Immature natural killer cell (primary cell): ENCODE measurements at regions not wholly inside any gene's neighbourhood (a gene's known extent, or its start where the extent isn't known, plus 50 kb on each side); places are given as distances from the start of the nearest gene placed in this dataset.
"Not testable (repeated sequence)": the region's sequence is repeated elsewhere in the genome, so short reads cannot be mapped to it uniquely, and the experiment has no call there.

Experiments
- DNase-seq, 3 donors: peaks; one replicate each; pipeline ENCODE4 v3.0.0; 2022; ENCODE audit warnings: mixed read lengths in 1 of 3
- H3K27ac Mint-ChIP-seq, 6 donors: one replicate each; pipeline ENCODE4 v1.8.0; 2020; ENCODE audit warnings: mixed read lengths in 6 of 6, mild to moderate bottlenecking in 5 of 6, inconsistent platforms in 4 of 6, moderate library complexity in 3 of 6
- H3K27me3 Mint-ChIP-seq, 3 donors: one replicate each; pipeline ENCODE4 v1.8.0; 2020 to 2021; ENCODE audit warnings: low read depth in 3 of 3, mild to moderate bottlenecking in 3 of 3, mixed read lengths in 3 of 3, moderate library complexity in 3 of 3, inconsistent platforms in 1 of 3
- H3K36me3 Mint-ChIP-seq, 3 donors: one replicate each; pipeline ENCODE4 v1.8.0; 2020; ENCODE audit warnings: mixed read lengths in 3 of 3, inconsistent platforms in 2 of 3, mild to moderate bottlenecking in 2 of 3
- H3K4me1 Mint-ChIP-seq, 2 donors: one replicate each; pipeline ENCODE4 v1.8.0; 2020; ENCODE audit warnings: inconsistent platforms in 2 of 2, mild to moderate bottlenecking in 2 of 2, mixed read lengths in 2 of 2, moderate library complexity in 1 of 2
- H3K4me3 Mint-ChIP-seq, 5 donors: one replicate each; pipeline ENCODE4 v1.8.0; 2020; ENCODE audit warnings: mild to moderate bottlenecking in 5 of 5, mixed read lengths in 5 of 5, inconsistent platforms in 3 of 5, moderate library complexity in 3 of 5
- H3K9me3 Mint-ChIP-seq, 6 donors: one replicate each; pipeline ENCODE4 v1.8.0; 2020; ENCODE audit warnings: mild to moderate bottlenecking in 6 of 6, mixed read lengths in 6 of 6, inconsistent platforms in 4 of 6, moderate library complexity in 3 of 6

GRCh38 chr12:128109236-128109635 is 157.7 kb upstream of the TMEM132C start:
- Mint-ChIP-seq H3K27ac (no peak overlapping the region), H3K9me3 (no peaks in the 10 kb centered on the region), H3K4me3 (no peak overlapping the region), H3K4me1 (no peaks in the 10 kb centered on the region), H3K36me3 (no peaks in the 10 kb centered on the region), H3K27me3 (no peaks in the 10 kb centered on the region)
- no peak for DNase-seq

DNA sequence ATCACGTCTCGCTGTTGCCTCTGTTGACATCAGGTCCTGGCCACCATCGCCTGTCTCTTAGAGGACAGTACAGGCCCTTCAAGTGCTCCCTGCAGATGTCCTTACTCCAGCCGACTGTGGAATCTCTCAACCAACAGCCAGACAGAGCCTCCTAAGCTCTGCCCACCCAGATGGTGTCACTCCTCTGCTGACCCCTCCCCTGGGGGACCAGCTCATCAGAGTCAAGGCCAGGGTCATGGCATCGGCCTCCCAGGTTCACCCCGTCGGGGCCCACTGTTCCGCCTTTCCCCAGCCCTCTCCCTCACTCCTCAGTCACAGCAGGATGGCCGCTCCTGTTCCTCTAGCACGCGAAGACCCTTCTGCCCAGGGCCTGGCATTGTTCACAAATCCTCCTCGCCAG is 157.3 kb upstream of the TMEM132C start:
- Mint-ChIP-seq H3K27ac (no peak overlapping the region), H3K9me3 (no peaks in the 10 kb centered on the region), H3K4me3 (no peak overlapping the region), H3K36me3 (no peaks in the 10 kb centered on the region), H3K4me1 (no peaks in the 10 kb centered on the region), H3K27me3 (no peaks in the 10 kb centered on the region)
- no peak for DNase-seq

DNA sequence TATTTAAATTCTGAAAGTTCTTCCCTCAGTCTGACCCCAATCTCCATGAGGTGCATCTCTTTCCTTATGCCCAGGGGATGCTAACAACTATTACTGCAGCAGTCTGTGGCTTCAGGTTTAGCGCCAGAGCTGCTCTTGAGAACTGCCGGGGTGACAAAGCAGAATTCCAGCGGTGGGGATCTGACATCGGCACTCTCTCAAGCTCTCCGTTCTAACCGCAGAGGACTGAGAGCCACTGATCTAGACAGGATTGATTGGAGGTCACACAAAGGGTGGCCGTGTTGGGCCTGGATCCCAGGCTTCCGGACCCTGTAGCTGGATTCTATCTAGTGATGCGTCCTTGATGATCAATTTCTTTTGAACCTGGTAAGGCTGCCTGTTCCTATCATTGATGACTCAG is 155.6 kb upstream of the TMEM132C start:
- Mint-ChIP-seq H3K4me1 (no peaks in the 10 kb centered on the region), H3K36me3 (no peaks in the 10 kb centered on the region), H3K27ac (no peak overlapping the region), H3K4me3 (no peak overlapping the region), H3K9me3 (peaks cover 0 to 5% (median 0%) of the 10 kb centered on the region in 6 donors), H3K27me3 (peaks cover 0 to 2% (median 0%) of the 10 kb centered on the region in 3 donors)
- DNase-seq = no peak

DNA sequence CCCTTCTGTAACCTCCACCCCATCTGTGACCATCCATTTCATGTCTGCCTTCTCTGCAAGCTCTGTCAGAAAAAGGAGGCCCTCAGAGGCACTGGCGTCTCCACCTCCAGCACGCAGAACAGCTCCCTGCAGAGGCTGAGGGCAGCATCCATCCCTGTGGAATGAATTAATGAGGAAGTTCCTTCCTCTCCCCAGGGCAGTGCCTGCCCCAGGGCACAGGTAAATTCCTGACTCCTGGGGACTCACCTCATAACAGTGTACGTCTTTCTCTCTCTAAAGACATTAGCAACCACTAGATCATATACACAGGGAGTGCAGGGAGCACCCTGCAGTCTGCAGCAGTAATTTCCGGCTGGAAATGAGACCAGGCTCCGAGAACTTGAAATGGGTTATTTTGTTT is 155.0 kb upstream of the TMEM132C start:
- Mint-ChIP-seq H3K4me1 (no peaks in the 10 kb centered on the region), H3K27me3 (peaks cover 0 to 2% (median 0%) of the 10 kb centered on the region in 3 donors), H3K36me3 (no peaks in the 10 kb centered on the region), H3K27ac (no peak overlapping the region), H3K9me3 (peaks cover 0 to 5% (median 0%) of the 10 kb centered on the region in 6 donors), H3K4me3 (no peak overlapping the region)
- no peak for DNase-seq

- H3K36me3 Mint-ChIP-seq, DNase-seq, H3K27ac Mint-ChIP-seq, H3K9me3 Mint-ChIP-seq, H3K4me3 Mint-ChIP-seq, H3K4me1 Mint-ChIP-seq, H3K27me3 Mint-ChIP-seq: not testable (repeated sequence)
These were observed 153.7 kb upstream of the TMEM132C start for GRCh38 chr12:128113250-128113649.

GRCh38 chr12:128114485-128114884 is 152.5 kb upstream of the TMEM132C start:
- peaks cover 0 to 2% (median 0%) of the 10 kb centered on the region in 3 donors for H3K27me3 Mint-ChIP-seq
- no peak for DNase-seq
- no peaks in the 10 kb centered on the region for H3K36me3 Mint-ChIP-seq
- no peaks in the 10 kb centered on the region for H3K4me1 Mint-ChIP-seq
- H3K27ac Mint-ChIP-seq = no peak overlapping the region
- no peak overlapping the region for H3K4me3 Mint-ChIP-seq
- peaks cover 0 to 5% (median 0%) of the 10 kb centered on the region in 6 donors for H3K9me3 Mint-ChIP-seq

DNA sequence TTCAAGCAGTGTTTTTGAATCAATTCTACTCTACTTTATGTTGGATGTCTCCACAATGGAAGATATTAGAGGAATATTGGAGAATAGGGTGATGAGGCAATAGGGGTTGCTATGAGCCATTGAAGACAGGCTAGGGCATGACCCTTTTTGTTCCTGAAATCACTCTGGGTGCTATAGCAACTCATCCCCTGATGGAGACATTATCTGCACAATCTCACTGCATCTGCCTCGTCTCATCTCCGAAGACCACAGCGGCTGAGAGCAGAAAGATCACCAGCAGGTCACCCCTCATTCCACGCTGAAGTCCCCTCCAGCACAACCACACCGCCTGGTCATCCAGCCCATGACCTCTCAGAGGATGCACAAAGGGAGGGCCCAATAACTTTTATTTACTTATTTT is 150.4 kb upstream of the TMEM132C start:
- Mint-ChIP-seq H3K9me3 (peaks cover 0 to 7% (median 0%) of the 10 kb centered on the region in 6 donors), H3K4me3 (no peak overlapping the region), H3K27ac (no peak overlapping the region), H3K4me1 (no peaks in the 10 kb centered on the region), H3K36me3 (no peaks in the 10 kb centered on the region), H3K27me3 (peaks cover 0 to 2% (median 0%) of the 10 kb centered on the region in 3 donors)
- DNase-seq = no peak

GRCh38 chr12:128120035-128120434 is 146.9 kb upstream of the TMEM132C start:
- no peak overlapping the region for H3K27ac Mint-ChIP-seq
- no peak for DNase-seq
- peaks cover 2 to 7% (median 2%) of the 10 kb centered on the region in 3 donors for H3K27me3 Mint-ChIP-seq
- H3K4me3 Mint-ChIP-seq = no peak overlapping the region
- H3K36me3 Mint-ChIP-seq = no peaks in the 10 kb centered on the region
- H3K9me3 Mint-ChIP-seq = peaks cover 0 to 11% (median 2%) of the 10 kb centered on the region in 6 donors
- H3K4me1 Mint-ChIP-seq = no peaks in the 10 kb centered on the region

- no peak for DNase-seq
- peaks cover 0 to 6% (median 2%) of the 10 kb centered on the region in 6 donors for H3K9me3 Mint-ChIP-seq
- H3K36me3 Mint-ChIP-seq = no peaks in the 10 kb centered on the region
- H3K27ac Mint-ChIP-seq = no peak overlapping the region
- no peak overlapping the region for H3K4me3 Mint-ChIP-seq
- no peaks in the 10 kb centered on the region for H3K4me1 Mint-ChIP-seq
- H3K27me3 Mint-ChIP-seq = peaks cover 0 to 7% (median 2%) of the 10 kb centered on the region in 3 donors
These were observed 145.5 kb upstream of the TMEM132C start for GRCh38 chr12:128121424-128121823.

DNA sequence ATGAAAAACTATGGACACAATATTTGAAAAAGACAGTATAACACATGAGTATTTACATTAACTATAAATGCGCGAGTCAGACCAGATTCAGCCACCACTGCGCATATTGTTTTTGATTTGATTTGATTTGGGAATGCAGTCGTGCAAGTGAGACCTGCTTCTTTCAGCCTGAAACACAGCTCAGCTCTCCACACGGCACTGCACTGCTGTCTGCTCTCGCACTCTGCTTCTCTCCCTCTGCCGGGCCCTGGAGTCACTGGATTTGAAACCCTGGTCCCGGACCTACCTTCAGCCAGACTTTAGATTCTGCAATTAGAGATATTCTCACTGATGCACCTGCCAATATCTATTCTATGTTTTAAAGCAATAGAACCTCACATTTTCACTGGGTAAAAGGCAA is 143.9 kb upstream of the TMEM132C start:
- Mint-ChIP-seq H3K27me3 (peaks cover 0 to 7% (median 2%) of the 10 kb centered on the region in 3 donors), H3K27ac (no peak overlapping the region), H3K4me3 (no peak overlapping the region), H3K36me3 (no peaks in the 10 kb centered on the region), H3K9me3 (peaks cover 0 to 6% (median under 1%) of the 10 kb centered on the region in 6 donors), H3K4me1 (no peaks in the 10 kb centered on the region)
- no peak for DNase-seq

DNA sequence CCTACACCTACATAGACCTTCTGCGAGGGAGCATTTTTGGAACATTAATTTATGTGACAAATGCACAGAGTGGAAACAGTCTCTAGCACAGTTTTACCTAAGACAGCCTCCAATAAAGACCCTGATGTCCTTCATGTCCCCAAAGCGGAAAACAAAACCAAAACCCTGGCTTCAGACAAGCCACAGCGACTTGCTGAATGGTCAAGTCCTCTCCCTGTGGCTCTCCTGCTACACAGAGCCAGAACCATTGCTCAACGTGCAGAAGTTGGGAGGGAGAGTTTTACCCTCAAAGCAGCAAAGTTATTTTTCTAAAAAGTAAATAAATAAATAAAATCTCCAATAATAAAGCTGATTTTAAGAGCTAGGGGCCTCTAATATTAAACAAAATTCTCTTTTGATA is 135.0 kb upstream of the TMEM132C start:
- Mint-ChIP-seq H3K27me3 (peaks cover 1 to 8% (median 2%) of the 10 kb centered on the region in 3 donors), H3K27ac (no peak overlapping the region), H3K36me3 (no peaks in the 10 kb centered on the region), H3K4me1 (no peaks in the 10 kb centered on the region), H3K4me3 (no peak overlapping the region), H3K9me3 (peaks cover 0 to 2% (median 0%) of the 10 kb centered on the region in 6 donors)
- no peak for DNase-seq

DNA sequence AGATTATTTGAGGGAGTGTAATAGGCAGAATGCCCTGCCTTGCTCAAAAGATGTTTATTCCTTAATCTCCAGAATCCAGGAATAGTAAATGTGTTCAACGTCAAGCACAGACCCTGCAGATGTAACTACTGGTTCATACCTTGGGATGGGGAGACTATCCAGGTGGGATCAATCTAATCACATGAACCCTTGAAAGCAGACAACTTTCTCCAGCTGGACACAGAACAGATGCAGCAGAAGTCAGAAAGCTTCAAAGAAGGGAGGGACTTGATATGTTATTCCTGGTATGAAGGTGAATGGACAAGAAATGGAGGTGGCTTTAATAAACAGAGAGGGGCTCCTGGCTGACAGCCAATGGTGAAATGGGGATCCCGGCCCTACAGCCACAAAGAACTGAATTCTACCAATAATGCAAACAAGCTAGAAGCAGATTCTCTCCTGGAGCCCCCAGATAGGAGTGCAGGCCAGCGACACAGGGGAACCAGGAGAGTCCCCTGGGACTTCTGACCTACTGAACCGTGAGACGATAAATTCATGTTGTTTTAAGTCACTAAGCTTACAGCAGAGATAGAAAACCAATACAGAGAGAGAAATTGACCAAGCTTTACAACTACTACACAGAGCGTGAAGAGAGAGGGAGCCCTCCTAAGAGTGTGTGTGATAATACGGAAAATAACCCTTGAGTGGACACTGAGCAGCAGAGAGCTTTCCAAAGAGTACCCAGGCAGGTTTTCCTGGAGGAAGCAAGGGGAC is 133.5 kb upstream of the TMEM132C start:
- Mint-ChIP-seq H3K27me3 (peaks cover 1 to 8% (median 2%) of the 10 kb centered on the region in 3 donors), H3K4me3 (no peak overlapping the region), H3K36me3 (no peaks in the 10 kb centered on the region), H3K4me1 (no peaks in the 10 kb centered on the region), H3K9me3 (peaks cover 0 to 2% (median 0%) of the 10 kb centered on the region in 6 donors), H3K27ac (no peak overlapping the region)
- DNase-seq = no peak

DNA sequence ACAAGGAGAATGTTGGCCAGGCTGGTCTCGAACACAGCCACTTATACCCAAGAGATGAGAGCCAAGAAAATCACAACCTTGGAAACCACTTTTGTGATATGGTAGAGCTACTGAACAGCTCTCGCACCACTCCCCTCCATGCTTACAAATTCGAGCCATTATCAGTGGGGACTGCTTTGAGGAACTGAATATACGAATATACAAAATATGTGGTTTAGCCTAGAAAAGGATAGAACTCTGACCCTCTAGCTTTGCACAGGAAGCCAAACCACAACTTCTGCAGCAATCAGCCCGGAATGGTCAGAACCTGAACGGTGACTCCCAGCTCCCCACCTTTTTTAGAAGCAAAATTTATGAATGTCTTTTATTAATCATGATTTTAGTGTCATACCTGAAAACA is 129.8 kb upstream of the TMEM132C start:
- Mint-ChIP-seq H3K27ac (no peak overlapping the region), H3K4me3 (no peak overlapping the region), H3K27me3 (peaks cover 0 to 6% (median 3%) of the 10 kb centered on the region in 3 donors), H3K9me3 (no peaks in the 10 kb centered on the region), H3K36me3 (no peaks in the 10 kb centered on the region), H3K4me1 (no peaks in the 10 kb centered on the region)
- no peak for DNase-seq

DNA sequence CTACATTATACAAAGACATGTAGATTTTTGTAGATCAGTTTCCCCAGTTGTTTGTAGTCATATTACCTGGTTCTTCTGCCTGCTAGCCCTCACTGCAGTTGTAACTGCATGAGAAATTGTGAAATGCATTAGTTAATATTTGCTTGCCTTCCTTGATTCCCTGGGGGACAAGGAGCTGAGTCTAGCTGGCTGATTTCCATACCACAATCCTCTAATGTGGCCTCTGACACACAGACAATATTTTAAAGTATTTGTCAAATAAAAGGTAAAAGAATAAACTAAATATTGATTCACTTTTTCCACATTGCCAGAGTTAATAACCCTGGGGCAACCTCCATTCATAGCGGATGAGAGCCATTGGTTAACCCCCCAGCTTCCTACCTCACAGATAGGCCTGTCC is 128.8 kb upstream of the TMEM132C start:
- H3K27me3 Mint-ChIP-seq = peaks cover 0 to 6% (median 3%) of the 10 kb centered on the region in 3 donors
- H3K36me3 Mint-ChIP-seq = no peaks in the 10 kb centered on the region
- no peak for DNase-seq
- H3K27ac Mint-ChIP-seq = no peak overlapping the region
- no peaks in the 10 kb centered on the region for H3K4me1 Mint-ChIP-seq
- peaks cover 0 to 2% (median 0%) of the 10 kb centered on the region in 6 donors for H3K9me3 Mint-ChIP-seq
- no peak overlapping the region for H3K4me3 Mint-ChIP-seq

DNA sequence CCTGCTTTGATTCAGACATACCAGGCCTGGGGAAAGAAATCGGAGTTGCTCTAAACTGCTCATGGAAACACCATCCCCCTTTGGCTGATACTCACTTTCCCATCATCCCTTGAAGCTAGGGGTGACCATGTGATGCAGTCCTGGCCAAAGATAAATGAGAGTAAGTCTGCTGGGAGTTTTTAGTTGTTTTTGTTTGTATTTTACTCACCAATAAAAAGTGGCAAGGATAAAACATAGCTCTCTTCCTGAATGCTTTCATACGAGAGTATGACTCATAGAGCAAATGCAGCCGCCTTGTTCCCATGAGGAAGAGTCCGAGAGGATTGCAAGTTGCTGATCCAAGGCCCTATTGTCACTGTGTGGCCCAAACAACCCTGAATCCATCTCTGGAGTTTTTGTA is 126.4 kb upstream of the TMEM132C start:
- Mint-ChIP-seq H3K36me3 (no peaks in the 10 kb centered on the region), H3K9me3 (peaks cover 0 to 5% (median 0%) of the 10 kb centered on the region in 6 donors), H3K4me3 (no peak overlapping the region), H3K27me3 (peaks cover 0 to 6% (median 3%) of the 10 kb centered on the region in 3 donors), H3K27ac (no peak overlapping the region), H3K4me1 (no peaks in the 10 kb centered on the region)
- no peak for DNase-seq
